ENCODE measurements at regions not wholly inside any gene's neighbourhood (a gene's known extent, or its start where the extent isn't known, plus 50 kb on each side); places are given as distances from the start of the nearest gene placed in this dataset.

DNA sequence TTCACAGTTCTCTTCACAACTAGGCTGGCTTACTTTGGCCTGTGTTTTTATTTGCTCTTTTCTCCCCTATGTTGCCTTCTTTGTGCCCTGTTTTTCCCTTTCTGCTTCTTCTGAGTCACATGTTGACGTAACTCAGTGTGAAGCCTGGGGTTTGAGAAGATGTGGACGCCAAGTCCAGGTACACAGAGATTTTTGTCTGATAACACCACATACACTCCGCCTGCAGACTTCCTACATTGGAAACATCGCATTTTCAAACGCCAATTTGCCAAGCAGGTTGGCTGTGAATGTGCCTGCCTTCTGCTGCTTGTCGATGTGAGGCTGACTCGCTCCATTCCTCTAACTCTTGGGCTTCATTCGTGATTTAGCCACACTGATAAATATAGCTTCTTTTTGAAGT lies 62.6 kb upstream of the FN1 start:
- TF ChIP-seq ZFP36 (IDR thresholded peaks at IDR 0.05; ENCODE audit: borderline replicate concordance, low read depth, low read length, partially characterized antibody), result no peak
- TF ChIP-seq POLR2AphosphoS2 (IDR thresholded peaks at IDR 0.05; ENCODE audit: low read depth, low read length), result no peak
- no peak for TF ChIP-seq NPAS2 (CRISPR knock-in tag; IDR thresholded peaks at IDR 0.05; ENCODE audit: borderline replicate concordance)
- TF ChIP-seq, protein P1, sequence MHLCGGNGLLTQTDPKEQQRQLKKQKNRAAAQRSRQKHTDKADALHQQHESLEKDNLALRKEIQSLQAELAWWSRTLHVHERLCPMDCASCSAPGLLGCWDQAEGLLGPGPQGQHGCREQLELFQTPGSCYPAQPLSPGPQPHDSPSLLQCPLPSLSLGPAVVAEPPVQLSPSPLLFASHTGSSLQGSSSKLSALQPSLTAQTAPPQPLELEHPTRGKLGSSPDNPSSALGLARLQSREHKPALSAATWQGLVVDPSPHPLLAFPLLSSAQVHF (CRISPR knock-in tag; IDR thresholded peaks at IDR 0.05), result no peak
- TF ChIP-seq POLR2A (IDR thresholded peaks at IDR 0.05; ENCODE audit: insufficient read depth in 1 of 2, low read depth in 2 of 2, low read length in 2 of 2), result no peak
- TF ChIP-seq, protein P2, sequence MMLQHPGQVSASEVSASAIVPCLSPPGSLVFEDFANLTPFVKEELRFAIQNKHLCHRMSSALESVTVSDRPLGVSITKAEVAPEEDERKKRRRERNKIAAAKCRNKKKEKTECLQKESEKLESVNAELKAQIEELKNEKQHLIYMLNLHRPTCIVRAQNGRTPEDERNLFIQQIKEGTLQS (CRISPR knock-in tag; IDR thresholded peaks at IDR 0.05), result no peak
- TF ChIP-seq ZNF121 (CRISPR knock-in tag; IDR thresholded peaks at IDR 0.05), result no peak
- TF ChIP-seq, protein P3, sequence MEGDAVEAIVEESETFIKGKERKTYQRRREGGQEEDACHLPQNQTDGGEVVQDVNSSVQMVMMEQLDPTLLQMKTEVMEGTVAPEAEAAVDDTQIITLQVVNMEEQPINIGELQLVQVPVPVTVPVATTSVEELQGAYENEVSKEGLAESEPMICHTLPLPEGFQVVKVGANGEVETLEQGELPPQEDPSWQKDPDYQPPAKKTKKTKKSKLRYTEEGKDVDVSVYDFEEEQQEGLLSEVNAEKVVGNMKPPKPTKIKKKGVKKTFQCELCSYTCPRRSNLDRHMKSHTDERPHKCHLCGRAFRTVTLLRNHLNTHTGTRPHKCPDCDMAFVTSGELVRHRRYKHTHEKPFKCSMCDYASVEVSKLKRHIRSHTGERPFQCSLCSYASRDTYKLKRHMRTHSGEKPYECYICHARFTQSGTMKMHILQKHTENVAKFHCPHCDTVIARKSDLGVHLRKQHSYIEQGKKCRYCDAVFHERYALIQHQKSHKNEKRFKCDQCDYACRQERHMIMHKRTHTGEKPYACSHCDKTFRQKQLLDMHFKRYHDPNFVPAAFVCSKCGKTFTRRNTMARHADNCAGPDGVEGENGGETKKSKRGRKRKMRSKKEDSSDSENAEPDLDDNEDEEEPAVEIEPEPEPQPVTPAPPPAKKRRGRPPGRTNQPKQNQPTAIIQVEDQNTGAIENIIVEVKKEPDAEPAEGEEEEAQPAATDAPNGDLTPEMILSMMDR (CRISPR knock-in tag; IDR thresholded peaks at IDR 0.05), result 0 out of 2 replicates have a peak, but pooled peaks have one; percentile 7
- TF ChIP-seq, protein P4, sequence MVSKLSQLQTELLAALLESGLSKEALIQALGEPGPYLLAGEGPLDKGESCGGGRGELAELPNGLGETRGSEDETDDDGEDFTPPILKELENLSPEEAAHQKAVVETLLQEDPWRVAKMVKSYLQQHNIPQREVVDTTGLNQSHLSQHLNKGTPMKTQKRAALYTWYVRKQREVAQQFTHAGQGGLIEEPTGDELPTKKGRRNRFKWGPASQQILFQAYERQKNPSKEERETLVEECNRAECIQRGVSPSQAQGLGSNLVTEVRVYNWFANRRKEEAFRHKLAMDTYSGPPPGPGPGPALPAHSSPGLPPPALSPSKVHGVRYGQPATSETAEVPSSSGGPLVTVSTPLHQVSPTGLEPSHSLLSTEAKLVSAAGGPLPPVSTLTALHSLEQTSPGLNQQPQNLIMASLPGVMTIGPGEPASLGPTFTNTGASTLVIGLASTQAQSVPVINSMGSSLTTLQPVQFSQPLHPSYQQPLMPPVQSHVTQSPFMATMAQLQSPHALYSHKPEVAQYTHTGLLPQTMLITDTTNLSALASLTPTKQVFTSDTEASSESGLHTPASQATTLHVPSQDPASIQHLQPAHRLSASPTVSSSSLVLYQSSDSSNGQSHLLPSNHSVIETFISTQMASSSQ (IDR thresholded peaks at IDR 0.05; ENCODE audit: low read depth), result no peak
- TF ChIP-seq, protein P4 (CRISPR knock-in tag; IDR thresholded peaks at IDR 0.05; ENCODE audit: borderline replicate concordance), result no peak
- TF ChIP-seq ZBTB7A (CRISPR knock-in tag; IDR thresholded peaks at IDR 0.05), result no peak
- TF ChIP-seq ZFP41 (CRISPR knock-in tag; IDR thresholded peaks at IDR 0.05; ENCODE audit: borderline replicate concordance), result no peak
- no peak for TF ChIP-seq ELF4 (CRISPR knock-in tag; IDR thresholded peaks at IDR 0.05; ENCODE audit: borderline replicate concordance)
- no peak for TF ChIP-seq GABPA (IDR thresholded peaks at IDR 0.05; ENCODE audit: low read depth, low read length)
- TF ChIP-seq GABPA (CRISPR knock-in tag; IDR thresholded peaks at IDR 0.05; ENCODE audit: low read depth), result no peak
- TF ChIP-seq NR2F1 (CRISPR knock-in tag; IDR thresholded peaks at IDR 0.05), result no peak

All from HepG2 (cell line).